ENCODE measurements at regions not wholly inside any gene's neighbourhood (a gene's known extent, or its start where the extent isn't known, plus 50 kb on each side); places are given as distances from the start of the nearest gene placed in this dataset.

- peak; percentile 19 for DNase-seq (ENCODE audit: low read depth)
Measured at GRCh38 chr4:53647547-53647946, 56.3 kb upstream of the LNX1 start.

- DNase-seq (ENCODE audit: low read depth): no peak
Measured at GRCh38 chr4:53646795-53647194, 55.5 kb upstream of the LNX1 start.

DNA sequence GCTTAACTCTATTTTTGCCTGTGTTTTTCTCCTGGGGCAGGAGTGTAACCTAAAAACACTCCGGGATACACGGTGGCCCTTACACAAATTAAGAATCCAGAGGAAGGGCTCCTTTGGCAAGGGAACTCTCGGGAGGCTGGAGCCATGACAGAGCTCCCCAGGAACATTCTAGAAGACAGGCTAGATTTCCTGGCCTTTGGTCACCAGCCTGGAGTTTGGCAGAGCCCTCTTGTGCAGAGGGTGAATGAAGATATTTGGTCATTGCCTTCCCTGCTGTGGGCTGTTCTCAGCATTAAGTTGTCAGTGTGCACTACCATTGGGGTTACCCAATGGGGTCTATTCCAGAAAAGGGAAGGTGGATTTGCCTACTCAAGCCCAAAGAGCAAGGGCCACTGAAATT lies 53.8 kb upstream of the LNX1 start:
- DNase-seq (ENCODE audit: low read depth): no peak

GRCh38 chr4:53644607-53645006 lies 53.3 kb upstream of the LNX1 start:
- DNase-seq (ENCODE audit: low read depth): peak; percentile 34

Measured in renal cortical epithelial cell (primary cell).